GM13977 (cell line): ENCODE measurements at regions not wholly inside any gene's neighbourhood (a gene's known extent, or its start where the extent isn't known, plus 50 kb on each side); places are given as distances from the start of the nearest gene placed in this dataset.

Source experiments
- DNase-seq: peaks from one replicate; pipeline ENCODE4 v3.0.0; 2012; ENCODE audit warnings: low spot score
- in situ Hi-C: fragments of 300-500 bp; cut with MboI; formaldehyde crosslinking; loops from one replicate; pipeline ENCODE4 v1.12.0; 2022; ENCODE audit warnings: low sequenced_read_pairs, low pct_unique_long_range_greater_than_20kb, mixed read lengths, inconsistent platforms; ENCODE audit not compliant: unreplicated experiment
- TF ChIP-seq, protein P1 (sequence below): IDR thresholded peaks from 2 replicates; pipeline ENCODE4 v1.5.1; 2012; ENCODE audit warnings: mild to moderate bottlenecking, control low read depth; ENCODE audit not compliant: insufficient read depth; ENCODE audit errors: extremely low read depth, missing control alignments

DNA sequence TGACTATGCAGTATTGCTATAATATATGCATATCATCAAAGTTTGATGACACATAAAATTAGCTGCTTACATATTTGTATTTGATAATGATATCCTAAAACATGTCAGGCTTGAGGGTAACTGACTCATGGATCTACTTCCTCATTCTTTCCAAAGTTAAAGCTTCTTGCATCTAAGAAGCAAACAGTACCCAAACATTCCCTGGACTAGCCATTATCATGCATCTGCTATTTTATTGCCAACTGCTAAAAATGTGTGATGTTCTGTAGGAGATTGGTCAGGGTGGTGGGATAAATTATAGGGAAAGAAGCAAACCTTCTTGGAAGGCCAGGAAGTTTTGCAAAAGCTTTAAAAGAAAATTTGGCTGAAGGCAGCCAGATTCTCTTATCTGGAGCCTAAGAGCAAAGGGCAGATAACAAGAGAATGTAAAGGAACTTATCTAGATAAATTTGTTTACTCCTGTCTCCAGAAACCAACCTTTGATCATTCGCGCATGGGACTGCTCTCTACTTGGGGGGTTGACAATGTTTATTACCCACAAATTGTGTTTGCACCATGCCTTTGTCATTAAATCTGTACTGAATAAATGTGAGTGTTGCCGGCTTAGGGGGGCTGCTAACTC, 604.1 kb upstream of the TLE4 start:
- in situ Hi-C loops: no loop called here
- no peak for DNase-seq
- TF ChIP-seq, protein P1, sequence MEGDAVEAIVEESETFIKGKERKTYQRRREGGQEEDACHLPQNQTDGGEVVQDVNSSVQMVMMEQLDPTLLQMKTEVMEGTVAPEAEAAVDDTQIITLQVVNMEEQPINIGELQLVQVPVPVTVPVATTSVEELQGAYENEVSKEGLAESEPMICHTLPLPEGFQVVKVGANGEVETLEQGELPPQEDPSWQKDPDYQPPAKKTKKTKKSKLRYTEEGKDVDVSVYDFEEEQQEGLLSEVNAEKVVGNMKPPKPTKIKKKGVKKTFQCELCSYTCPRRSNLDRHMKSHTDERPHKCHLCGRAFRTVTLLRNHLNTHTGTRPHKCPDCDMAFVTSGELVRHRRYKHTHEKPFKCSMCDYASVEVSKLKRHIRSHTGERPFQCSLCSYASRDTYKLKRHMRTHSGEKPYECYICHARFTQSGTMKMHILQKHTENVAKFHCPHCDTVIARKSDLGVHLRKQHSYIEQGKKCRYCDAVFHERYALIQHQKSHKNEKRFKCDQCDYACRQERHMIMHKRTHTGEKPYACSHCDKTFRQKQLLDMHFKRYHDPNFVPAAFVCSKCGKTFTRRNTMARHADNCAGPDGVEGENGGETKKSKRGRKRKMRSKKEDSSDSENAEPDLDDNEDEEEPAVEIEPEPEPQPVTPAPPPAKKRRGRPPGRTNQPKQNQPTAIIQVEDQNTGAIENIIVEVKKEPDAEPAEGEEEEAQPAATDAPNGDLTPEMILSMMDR: no peak

DNA sequence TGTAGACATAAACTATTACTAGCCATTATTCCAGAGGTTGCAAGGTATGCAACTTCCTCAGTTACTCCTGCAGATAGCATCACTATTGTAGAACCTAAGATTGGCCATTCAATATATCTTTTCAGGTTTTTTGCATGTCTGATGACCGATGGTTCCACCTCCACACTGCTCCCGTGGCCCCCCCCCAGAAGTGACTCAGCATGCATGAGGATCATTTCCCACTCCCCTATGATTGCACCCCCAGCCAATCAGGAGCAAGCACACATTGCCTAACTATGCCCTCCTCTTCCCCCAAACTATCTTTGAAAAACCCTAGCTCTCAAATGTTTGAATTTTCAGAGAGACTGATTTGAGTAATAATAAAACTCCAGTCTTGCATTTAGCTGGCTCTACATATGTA, 601.4 kb upstream of the TLE4 start:
- in situ Hi-C loops: no loop called here
- TF ChIP-seq, protein P1: no peak
- DNase-seq: no peak

DNA sequence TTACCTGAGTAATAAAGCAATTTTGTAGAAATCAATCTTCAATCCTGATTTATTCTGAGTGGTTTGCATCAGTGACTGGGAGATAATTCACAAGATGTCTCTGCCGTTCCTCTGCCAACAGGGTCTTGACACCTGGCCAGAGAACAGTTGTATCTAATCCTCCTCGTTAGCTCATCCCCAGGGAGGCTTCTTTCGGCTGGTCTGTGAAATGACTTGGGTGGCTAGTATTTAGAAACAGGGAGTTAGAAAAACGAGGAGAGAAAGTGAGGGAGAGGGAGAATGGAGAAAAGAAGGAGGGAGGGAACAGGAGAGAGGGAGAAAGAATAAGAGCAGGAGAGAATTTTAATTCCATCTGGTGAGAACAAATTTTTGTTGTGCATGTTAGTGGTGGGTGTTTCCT, 600.2 kb upstream of the TLE4 start:
- in situ Hi-C loops: no loop called here
- DNase-seq: no peak
- TF ChIP-seq, protein P1: no peak

DNA sequence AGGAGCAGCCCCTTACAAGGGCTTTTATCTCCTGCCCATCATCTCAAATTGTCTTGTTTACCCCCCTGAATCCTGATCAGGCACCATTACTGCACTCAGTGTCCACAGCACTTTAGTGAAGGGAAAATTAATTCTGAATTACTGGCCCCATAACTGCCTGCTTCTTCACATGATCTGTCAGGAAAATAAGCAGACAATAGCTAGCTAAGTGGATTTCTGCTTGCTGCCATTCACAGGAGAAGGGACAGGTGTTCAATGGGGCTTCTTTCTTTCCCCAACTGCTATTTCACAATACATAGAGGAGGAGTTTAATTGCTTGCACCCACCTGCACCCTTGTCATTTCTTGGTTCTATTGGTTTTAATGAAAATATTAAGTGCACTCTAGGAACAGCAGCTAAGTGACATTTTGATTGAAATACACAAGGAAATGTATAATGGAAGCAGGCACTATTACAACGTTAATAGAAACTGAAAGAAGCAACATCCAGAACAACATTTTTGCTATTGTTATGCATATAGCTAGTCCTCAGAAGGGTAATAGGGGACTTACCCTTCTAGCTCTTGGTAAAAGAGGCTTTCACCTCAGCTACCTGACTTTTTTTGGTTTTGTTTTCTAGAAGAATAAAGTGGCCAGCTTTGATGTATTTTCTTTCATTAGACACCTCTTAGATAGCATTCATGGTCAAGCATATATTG, 599.3 kb upstream of the TLE4 start:
- in situ Hi-C loops: no loop called here
- no peak for DNase-seq
- TF ChIP-seq, protein P1: no peak

DNA sequence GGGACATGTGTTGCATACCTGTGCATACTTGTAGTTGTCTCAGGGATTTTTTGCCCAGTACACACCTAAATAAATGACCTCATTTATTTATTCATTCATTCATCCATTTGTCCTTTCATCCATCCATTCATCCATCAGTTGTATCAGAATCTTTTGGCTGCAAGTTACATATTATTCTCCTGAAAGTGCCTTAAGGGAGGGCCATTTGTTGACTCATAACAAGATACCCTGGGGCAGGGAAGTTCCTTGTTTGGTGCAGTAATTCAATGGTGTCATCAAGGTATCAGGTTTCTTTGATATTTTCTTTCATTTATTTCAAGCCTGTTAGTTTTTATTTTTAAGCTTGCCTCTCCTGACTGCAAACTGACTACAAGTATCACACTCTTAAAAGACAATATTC, 597.9 kb upstream of the TLE4 start:
- in situ Hi-C loops: no loop called here
- TF ChIP-seq, protein P1: no peak
- DNase-seq: no peak

DNA sequence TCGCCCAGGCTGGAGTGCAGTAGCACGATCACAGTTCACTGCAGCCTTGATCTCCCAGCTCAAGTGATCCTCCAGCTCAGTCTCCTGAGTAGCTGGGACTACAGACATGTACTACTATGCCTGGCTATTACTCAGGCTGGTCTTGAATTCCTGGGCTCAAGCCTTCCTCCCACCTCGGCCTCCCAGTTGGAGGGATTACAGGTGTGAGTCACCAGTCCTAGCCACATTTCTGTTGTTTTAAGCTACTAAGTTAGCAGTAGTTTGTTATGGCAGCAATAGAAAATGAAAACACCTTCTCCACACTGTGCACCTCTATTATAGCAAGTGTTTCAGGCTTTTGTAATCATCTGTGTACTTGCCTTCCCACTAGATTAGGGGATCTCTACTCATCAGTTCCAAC, 588.9 kb upstream of the TLE4 start:
- TF ChIP-seq, protein P1: no peak
- DNase-seq: no peak
- in situ Hi-C loops: no loop called here
